HG02885 (cell line): ENCODE measurements at regions not wholly inside any gene's neighbourhood (a gene's known extent, or its start where the extent isn't known, plus 50 kb on each side); places are given as distances from the start of the nearest gene placed in this dataset.
"Not testable (repeated sequence)": the region's sequence is repeated elsewhere in the genome, so short reads cannot be mapped to it uniquely, and the experiment has no call there.

Source experiments
- ATAC-seq: cut with Tn5 transposase; IDR thresholded peaks from one replicate; pipeline ENCODE4 v1.9.1; 2021; ENCODE audit warnings: mild to moderate bottlenecking; ENCODE audit not compliant: unreplicated experiment, poor library complexity

DNA sequence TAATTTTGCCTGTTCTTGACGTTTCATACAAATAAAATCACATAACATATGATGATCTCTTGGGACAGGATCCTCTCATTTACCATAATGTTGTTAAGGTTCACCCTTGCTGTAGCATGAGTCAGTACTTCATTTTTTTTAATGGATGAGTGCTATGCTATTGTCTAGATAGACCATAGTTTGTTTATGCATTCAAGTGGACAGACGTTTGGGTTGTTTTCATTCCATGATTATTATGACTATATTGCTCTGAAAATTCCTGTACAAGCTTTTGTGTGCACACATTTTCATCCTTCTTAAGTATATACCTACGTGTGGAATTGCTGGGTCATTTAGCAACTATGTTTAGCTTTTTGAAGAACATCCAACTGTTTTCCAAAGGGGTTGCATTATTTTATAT, 325.6 kb upstream of the TMEM132C start:
- no peak for ATAC-seq

- no peak for ATAC-seq
Observed at GRCh38 chr12:127942981-127943380, 324.0 kb upstream of the TMEM132C start.

GRCh38 chr12:127943481-127944210, 323.3 kb upstream of the TMEM132C start:
- no peak for ATAC-seq

DNA sequence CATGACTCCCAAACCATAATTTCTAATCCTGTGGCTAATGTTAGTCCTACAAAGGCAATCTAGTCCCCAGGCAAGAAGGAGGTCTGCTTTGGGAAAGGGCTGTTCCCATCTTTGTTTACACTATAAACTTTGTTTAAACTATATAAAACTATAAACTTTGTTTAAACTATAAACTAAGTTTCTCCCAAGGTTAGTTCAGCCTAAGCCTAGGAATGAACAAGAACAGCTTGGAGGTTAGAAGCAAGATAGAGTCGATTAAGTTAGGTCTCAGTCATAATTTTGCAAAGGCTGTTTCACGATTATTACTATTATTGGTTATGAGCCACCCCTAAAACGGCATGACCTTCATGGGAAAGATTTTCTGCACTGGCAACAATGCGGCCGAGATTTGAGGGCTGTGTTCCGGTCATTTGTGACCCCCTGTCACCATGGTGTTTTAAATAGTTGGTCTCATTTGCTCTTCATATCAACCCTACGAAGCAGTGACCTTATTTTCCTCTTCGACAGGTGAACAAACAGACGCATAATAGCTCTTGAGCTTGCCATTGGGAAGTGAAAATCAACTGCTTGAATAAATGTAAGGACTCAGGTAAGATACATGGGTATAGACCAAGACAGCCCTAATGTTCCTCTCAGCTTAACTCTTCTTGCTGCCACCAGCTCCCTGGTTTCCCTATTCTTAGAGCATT, 322.6 kb upstream of the TMEM132C start:
- no peak for ATAC-seq

- ATAC-seq = no peak
Observed at GRCh38 chr12:127957001-127957660, 309.8 kb upstream of the TMEM132C start.

GRCh38 chr12:127962303-127962702, 304.7 kb upstream of the TMEM132C start:
- no peak for ATAC-seq

DNA sequence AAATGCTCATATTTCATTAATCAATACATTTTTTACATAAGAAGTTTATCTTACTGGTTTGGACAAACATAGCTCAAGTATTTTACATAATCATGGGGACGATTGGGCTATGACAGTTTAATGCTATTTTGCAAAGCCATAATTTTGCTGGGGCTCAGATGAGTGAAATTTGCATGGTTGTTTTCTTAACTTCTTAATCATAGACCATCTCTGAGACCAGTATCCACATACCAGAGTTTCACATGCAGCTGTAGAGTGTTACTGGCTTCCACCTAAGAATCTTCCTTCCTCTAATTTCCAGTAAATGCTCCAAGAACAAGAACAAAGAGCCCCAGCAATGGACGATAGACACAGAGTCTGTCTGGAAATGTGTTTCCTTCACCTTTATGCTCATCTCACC, 303.0 kb upstream of the TMEM132C start:
- ATAC-seq = no peak

GRCh38 chr12:127964717-127965116, 302.3 kb upstream of the TMEM132C start:
- ATAC-seq = no peak

GRCh38 chr12:127966331-127966730, 300.6 kb upstream of the TMEM132C start:
- ATAC-seq = no peak

DNA sequence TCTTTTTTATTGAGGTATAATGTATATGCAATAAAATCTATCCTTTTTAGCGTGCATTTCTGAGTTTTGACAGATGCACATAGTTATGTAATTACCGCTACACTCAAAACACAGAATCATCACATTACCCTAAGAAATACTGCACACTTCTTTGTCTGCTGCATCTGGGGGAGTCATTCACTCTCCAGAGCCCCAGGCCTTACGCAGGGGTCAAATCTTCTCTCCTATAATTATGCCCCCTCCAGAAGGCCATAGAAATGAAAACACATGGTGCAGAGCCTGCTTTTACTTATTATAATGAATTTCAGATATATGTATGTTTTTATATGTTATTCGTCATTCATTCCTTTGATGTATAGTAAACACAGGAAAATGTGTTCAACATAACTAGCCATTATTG, 296.5 kb upstream of the TMEM132C start:
- ATAC-seq = no peak

DNA sequence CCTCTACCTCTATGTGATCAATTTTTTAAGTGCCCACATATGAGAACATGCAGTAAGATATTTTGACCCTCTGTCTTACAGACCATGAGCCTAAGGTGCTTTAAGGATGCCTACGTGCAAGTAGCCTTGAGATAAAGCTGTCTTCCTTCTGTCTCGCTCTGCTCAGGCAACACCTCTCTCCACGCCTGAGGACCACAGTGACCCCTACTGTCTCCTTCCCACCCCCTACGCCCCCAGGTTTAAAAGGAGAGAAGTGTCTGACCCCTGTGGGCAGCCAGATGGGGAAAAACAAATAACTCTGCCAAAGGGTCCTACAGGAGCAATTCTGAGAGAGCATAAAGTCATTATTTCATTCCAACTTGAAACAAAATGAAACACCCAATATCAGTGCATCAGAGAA, 286.4 kb upstream of the TMEM132C start:
- ATAC-seq = no peak

GRCh38 chr12:127981875-127982274, 285.1 kb upstream of the TMEM132C start:
- no peak for ATAC-seq

GRCh38 chr12:127983213-127983791, 283.7 kb upstream of the TMEM132C start:
- ATAC-seq = not testable (repeated sequence)

DNA sequence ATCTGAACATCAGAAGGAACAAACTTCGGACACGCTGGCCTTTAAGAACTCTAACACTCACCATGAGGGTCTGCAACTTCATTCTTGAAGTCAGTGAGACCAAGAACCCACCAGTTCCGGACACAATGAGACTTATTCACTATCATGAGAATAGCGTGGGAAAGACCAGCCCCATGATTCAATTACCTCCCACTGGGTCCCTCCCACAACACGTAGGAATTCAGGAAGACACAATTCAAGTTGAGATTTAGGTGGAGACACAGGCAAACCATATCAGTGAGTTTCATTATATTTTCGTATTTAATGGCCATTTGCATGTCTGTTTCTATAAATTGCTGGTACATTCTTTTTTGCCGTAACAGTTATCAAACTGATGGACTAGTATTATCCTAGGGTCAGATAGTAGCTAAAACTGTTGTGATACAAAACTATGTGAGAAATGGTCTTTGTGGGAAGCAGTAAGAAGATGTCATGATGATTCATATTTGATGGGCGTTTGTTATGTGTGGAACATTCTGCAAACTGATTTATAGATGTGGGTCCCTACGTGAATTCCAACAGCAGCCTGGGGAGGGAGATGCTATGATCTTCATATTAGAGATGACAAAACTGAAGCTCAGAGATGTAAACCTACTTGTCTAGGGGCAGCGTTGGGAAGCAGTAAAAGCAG, 282.4 kb upstream of the TMEM132C start:
- ATAC-seq = no peak

GRCh38 chr12:127987199-127987901, 279.6 kb upstream of the TMEM132C start:
- ATAC-seq = no peak

DNA sequence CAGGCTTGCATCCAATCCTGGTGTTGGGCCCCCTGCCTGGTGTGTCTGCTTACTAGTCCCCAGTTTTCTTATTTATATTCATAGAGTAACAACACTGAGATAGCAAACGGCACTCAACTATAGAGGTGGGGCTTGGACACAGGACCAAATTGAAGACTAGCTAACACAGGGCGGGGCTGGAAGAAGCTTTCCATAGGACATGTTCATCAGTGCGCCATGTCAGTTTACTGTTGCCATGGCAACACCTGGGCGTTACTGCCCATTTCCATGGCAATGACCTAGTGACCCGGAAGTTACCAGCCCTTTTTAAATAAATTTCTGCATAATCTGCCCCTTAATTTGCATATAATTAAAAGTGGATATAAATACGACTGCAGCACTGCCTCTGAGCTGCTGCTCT, 275.5 kb upstream of the TMEM132C start:
- ATAC-seq = no peak

GRCh38 chr12:127998988-127999387, 268.0 kb upstream of the TMEM132C start:
- ATAC-seq = no peak

DNA sequence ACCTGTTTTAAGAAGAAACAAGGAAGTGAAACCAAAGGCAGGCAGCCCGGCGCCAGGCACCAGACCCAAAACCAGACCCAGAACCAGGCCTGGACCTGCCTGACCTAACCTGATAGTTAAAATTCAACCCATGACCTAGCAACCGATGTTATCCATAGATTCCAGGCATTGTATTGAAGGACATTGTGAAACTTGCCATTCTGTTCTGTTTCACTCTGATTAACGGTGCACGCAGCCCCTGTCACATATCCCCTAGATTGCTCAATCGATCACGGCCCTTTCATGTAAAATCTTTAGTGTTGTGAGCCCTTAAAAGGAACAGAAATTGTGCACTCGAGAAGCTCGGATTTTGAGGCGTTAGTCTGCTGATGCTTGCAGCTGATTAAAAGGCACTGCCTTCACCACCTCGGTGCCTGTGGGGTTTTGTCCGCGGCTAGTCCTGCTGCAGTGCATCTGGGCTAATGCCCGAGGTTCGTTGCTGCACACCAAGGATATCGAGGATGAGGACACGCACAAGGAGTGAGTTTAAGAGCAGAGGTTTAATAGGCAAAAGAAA, 262.5 kb upstream of the TMEM132C start:
- ATAC-seq = no peak

- no peak for ATAC-seq
Observed at GRCh38 chr12:128007250-128007649, 259.7 kb upstream of the TMEM132C start.

DNA sequence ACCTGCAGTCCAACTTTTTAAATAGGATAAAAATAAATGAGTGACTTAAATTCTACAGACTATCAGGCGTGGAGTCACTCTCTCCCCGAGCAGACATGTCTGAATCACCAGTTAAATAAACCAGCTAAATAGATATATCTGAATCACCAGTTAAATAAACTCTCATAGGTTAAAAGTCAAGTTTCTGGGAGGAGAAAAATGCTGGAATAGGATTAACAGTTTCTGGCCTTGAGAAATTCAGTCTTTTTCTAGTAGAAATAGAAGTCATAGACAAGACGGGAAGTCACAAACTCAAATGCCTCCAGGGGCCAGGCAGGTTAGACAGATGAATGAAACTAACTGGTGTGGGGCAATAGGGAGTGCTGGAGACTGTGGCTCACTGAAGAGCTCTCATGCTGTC, 258.6 kb upstream of the TMEM132C start:
- no peak for ATAC-seq
